GM18520 (cell line): ENCODE measurements at regions not wholly inside any gene's neighbourhood (a gene's known extent, or its start where the extent isn't known, plus 50 kb on each side); places are given as distances from the start of the nearest gene placed in this dataset.

Experiments
- ATAC-seq: cut with Tn5 transposase; IDR thresholded peaks from one replicate; pipeline ENCODE4 v1.9.1; 2021; ENCODE audit not compliant: unreplicated experiment

- no peak for ATAC-seq
These were observed 663.8 kb upstream of the CDH9 start for GRCh38 chr5:27701931-27702903.

- no peak for ATAC-seq
These were observed 662.1 kb upstream of the CDH9 start for GRCh38 chr5:27700526-27700925.

DNA sequence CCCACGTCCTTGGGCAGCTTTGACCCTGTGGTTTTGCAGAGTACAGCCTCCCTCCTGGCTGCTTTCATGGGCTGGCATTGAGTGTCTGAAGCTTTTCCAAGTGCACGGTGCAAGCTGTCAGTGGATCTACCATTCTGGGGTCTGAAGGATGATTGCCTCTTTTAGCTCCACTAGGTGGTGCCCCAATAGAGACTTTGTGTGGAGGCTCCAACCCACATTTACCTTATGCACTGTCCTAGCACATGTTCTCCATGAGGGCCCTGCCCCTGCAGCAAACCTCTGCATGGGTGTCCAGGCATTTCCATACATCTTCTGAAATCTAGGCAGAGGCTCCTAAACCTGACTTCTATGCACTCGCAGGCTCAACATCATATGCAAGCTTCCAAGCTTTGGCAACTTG is 644.2 kb upstream of the CDH9 start:
- ATAC-seq, result no peak

DNA sequence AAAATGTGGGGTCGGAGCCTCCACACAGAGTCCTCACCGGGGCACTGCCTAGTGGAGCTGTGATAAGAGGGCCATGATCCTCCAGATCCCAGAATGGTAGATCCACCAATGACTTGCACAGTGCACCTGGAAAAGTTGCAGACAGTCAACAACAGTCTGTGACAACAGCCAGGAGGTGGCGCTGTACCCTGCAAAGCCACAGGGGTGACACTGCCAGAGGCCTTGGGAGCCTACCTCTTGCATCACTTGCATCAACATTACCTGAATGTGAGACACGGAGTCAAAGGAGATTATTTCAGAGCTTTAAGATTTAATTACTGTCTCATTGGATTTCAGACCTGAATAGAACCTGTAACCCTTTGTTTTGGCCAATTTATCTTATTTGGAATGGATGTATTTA is 614.1 kb upstream of the CDH9 start:
- no peak for ATAC-seq

DNA sequence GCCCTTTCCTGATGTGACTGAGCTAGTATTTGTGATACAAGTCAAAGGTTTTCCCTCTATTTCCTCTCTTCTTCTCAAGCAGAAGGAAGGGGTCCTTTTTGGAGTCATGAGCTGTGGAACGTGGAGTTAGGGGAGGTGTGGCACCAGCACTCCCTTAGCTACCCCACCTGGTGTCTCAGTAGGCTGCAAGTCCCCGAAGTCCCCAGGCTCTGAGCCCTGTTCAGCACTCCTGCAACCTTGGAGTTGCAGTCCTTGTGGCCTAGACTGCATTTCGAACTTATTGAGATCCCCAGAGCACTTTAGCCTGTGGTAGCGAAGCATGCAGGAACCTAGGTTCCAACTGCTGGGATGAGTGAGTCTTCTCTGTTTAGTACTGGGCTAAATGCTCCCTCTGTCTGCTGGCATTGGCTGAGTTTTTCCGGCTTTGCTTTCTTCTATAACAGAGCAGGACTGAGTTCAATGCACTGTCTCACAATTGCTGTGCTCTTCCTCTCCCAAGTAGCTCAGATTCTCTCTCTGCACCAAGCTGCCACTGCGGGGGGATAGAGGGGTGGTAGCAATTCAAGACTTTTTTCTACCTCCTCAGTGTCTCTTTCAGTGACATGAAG is 600.7 kb upstream of the CDH9 start:
- ATAC-seq, result no peak

DNA sequence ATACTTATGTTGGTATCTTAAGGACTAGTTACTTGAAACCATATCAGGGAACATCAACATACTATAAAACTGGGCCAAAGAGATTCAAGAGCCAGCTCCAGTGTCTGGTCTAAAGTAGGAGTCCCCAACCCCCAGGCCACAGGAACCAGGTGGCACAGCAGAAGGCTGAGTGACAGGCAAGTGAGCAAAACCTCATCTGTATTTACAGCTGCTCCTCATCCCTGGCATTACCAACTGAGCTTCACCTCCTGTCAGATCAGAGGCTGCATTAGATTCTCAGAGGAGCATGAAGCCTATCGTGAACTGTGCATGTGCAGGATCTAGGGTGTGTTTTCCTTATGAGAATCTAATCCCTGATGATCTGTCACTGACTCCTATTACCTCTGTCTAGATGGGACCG is 581.6 kb upstream of the CDH9 start:
- no peak for ATAC-seq

DNA sequence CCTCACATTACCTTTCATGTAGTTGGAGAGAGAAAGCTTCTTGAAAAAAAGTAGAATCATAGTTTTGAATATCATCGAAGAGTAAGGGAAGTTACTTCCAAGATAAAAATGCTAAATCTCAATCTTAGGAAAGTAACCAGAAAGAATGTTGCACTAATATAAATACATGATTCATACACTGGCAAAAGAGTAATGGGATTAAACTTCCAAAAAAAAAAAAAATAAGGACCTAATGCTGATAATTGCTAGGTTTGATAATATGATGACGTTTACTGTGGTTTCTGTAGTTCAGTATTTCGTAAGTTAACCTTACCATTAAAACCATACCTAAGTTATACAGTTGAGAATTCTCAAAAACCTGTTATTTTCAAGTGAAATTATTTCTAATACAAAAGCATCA is 573.8 kb upstream of the CDH9 start:
- no peak for ATAC-seq

- ATAC-seq, result no peak
These were observed 570.6 kb upstream of the CDH9 start for GRCh38 chr5:27608992-27609391.

- ATAC-seq, result no peak
These were observed 560.2 kb upstream of the CDH9 start for GRCh38 chr5:27598576-27598975.

DNA sequence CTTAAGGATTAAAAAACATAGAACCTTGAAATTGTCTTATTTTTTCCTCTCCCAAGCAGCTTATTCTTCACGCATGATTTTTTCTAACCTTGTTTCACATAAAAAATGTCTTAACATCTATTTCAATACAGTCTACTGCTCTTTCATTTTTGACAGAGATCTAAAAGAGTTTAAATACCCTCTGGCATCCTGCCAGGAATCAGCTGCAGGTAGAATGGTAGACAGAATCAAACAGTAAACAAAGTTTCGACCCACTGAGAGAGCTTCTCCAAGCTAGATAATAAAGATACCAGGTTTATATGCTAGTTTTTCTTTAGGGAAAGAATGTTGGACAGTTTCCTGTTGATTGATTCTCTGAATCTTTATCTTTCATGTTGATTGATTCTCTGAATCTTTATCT is 555.8 kb upstream of the CDH9 start:
- no peak for ATAC-seq

- ATAC-seq, result no peak
These were observed 553.8 kb upstream of the CDH9 start for GRCh38 chr5:27592231-27592630.

DNA sequence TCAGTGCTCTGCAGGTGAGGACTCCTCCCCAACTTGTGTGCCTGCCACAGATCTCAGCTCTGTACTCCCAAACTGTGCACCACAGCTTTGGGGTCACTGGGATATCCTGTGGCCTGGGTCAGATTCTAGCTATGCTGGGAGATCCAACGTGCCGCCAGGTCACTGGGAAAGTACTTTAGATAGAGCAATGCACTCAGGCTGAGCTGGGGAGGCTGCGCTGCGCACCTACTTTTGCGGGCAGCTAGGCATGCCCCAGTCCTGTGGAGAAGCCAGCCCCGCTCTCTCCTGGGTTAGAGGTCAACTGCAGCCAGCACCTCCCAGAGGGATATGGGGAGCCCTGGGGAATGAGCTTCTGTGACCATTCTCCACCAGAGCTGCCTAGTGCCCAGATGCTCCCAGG is 552.1 kb upstream of the CDH9 start:
- no peak for ATAC-seq

DNA sequence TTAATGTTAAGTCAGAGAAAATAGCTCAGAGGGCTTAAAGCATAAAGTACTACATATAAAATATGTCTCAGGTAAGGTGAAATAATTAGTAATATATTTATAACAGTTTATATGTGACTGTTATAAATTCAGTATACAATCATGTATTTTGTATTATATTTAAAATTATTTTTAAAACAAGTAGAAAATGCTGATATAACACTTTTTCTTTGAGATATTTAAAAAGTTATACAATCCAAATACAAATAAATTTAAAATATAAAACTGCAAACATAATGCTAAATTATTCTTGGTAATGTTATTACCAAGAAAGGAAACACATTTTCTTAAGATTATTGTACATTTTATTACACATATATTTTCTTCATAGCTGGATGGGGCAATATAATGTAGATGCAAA is 539.9 kb upstream of the CDH9 start:
- no peak for ATAC-seq

DNA sequence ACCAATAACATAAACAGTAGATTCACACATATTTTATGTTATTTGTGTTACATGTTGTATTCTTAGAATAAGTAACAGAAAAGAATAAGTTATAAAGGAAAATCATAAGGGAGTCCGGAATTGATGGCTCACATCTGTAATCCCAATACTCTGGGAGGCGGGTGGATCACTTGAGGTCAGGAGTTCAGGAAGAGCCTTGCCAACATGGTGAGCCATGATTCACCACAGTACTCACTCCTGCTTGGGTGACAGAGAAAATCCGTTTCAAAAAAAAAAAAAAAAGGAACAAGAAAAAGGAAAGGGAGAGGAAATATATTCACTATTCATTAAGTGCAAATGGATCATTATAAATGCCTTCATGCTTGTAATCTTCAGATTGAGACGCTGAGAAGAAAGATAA is 533.3 kb upstream of the CDH9 start:
- no peak for ATAC-seq

DNA sequence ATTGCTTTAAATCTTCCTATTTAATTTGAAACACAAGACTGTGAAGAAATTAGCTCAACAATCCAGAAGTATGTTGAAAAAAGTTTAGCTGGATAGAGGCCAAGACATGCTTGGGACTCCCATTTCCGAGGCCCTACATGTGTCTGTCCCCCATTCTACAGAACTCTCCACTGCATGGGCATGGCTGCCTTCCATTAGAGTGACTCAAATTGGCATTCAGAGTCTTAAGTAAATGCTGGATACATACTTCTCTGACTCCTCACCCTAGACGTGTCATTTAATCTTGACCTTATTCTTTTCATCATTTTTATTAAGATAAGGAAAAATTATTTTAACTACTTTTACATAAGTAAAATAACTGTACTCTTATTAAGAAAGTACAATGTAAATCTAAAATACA is 530.4 kb upstream of the CDH9 start:
- ATAC-seq, result no peak

DNA sequence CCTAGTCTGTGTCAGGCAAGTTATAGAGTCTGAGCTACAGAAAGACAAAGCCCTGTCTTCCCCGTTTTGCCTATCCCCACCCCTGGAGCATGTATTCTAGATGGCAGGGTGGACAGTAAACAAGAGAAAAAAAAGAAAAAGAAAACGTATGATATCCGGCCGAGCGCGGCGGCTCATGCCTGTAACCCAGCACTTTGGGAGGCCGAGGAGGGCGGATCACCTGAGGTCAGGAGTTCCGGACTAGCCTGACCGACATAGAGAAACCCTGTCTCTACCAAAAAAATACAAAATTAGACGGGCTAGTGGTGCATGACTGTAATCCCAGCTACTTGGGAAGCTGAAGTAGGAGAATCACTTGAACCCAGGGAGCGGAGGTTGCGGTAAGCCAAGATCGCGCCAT is 523.0 kb upstream of the CDH9 start:
- ATAC-seq, result no peak

DNA sequence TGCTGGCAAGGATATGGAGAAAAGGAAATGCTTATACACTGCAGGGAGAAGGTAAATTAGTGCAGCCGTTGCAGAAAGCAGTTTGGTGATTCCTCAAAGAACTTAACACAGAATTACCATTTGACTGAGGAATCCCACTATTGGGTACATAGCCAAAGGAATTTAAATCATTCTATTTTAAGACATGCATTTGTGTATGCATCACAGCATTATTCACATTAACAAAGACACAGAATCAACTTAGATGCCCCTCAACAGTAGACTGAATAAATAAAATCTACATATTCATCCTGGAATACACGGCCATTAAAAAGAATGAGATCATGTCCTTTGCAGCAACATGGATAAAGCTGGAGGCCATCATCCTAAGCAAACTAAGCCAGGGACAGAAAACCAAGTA is 510.1 kb upstream of the CDH9 start:
- ATAC-seq, result no peak

- ATAC-seq, result no peak
These were observed 496.7 kb upstream of the CDH9 start for GRCh38 chr5:27535031-27535557.

- ATAC-seq, result no peak
These were observed 493.9 kb upstream of the CDH9 start for GRCh38 chr5:27532305-27532704.

- ATAC-seq, result no peak
These were observed 486.1 kb upstream of the CDH9 start for GRCh38 chr5:27524515-27524914.

DNA sequence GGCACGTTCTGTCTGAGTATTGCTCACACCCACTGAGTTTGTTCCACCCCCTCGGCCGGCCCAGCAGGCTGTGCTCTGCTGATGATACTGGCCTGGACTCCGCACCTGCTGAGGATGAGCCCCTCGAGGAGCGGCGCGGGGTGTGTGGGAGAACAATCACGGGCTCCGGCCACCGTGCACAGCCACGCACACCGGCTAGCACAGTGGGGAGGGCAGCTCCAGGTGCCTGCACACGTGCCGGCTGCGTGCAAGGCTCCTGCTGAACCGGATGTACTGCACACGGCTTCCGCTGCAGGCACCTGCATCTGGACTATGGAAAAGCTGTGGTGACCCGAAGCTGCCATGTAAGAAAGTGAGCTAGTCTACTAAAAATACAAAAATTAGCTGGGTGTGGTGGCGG is 485.2 kb upstream of the CDH9 start:
- ATAC-seq, result no peak

- ATAC-seq, result no peak
These were observed 478.1 kb upstream of the CDH9 start for GRCh38 chr5:27516437-27516836.
